ENCODE measurements at regions not wholly inside any gene's neighbourhood (a gene's known extent, or its start where the extent isn't known, plus 50 kb on each side); places are given as distances from the start of the nearest gene placed in this dataset.

- TF ChIP-seq POLR2AphosphoS5 (IDR thresholded peaks at IDR 0.05; ENCODE audit: low read depth, low read length) = no peak
- no peak for TF ChIP-seq CTCF (IDR thresholded peaks at IDR 0.05)
These were observed 1139.5 kb downstream of the BCL11A start for GRCh38 chr2:59413751-59414570.
